KMS-11 (cell line): ENCODE measurements at regions not wholly inside any gene's neighbourhood (a gene's known extent, or its start where the extent isn't known, plus 50 kb on each side); places are given as distances from the start of the nearest gene placed in this dataset.
"Not testable (repeated sequence)": the region's sequence is repeated elsewhere in the genome, so short reads cannot be mapped to it uniquely, and the experiment has no call there.

Experiments used
- H2AFZ ChIP-seq: fragments of 200-600 bp; sonication (generic); 2 replicates; pipeline ENCODE4 v1.6.1; 2016; ENCODE audit warnings: antibody characterized with exemption, mixed run types, low read depth
- H3K27ac ChIP-seq: fragments of 200-600 bp; sonication (generic); 2 replicates; pipeline ENCODE4 v1.6.1; 2016; ENCODE audit warnings: mild to moderate bottlenecking, mixed run types
- H3K27me3 ChIP-seq: fragments of 200-600 bp; sonication (generic); 2 replicates; pipeline ENCODE4 v1.6.1; 2017; ENCODE audit warnings: mild to moderate bottlenecking, low read depth, mixed run types, moderate library complexity; ENCODE audit not compliant: insufficient read depth
- H3K36me3 ChIP-seq: fragments of 200-600 bp; sonication (generic); 2 replicates; pipeline ENCODE4 v1.6.1; 2017; ENCODE audit warnings: mild to moderate bottlenecking, mixed run types; ENCODE audit not compliant: insufficient read depth
- H3K4me1 ChIP-seq: fragments of 200-600 bp; sonication (generic); 2 replicates; pipeline ENCODE4 v1.6.1; 2016; ENCODE audit warnings: mild to moderate bottlenecking, low read depth, mixed run types; ENCODE audit not compliant: poor library complexity, severe bottlenecking
- H3K4me2 ChIP-seq: fragments of 200-600 bp; sonication (generic); 2 replicates; pipeline ENCODE4 v1.7.0; 2016; ENCODE audit warnings: mild to moderate bottlenecking, mixed run types
- H3K4me3 ChIP-seq: fragments of 200-600 bp; sonication (generic); IDR thresholded peaks from 2 replicates; pipeline ENCODE4 v1.6.1; 2017; ENCODE audit warnings: low read depth, low read length, mixed read lengths; ENCODE audit not compliant: insufficient read depth
- H3K79me2 ChIP-seq: fragments of 200-600 bp; sonication (generic); 2 replicates; pipeline ENCODE4 v1.6.1; 2016; ENCODE audit warnings: low read depth, mixed run types; ENCODE audit not compliant: insufficient read depth
- H3K9ac ChIP-seq: fragments of 200-600 bp; sonication (generic); 2 replicates; pipeline ENCODE4 v1.6.1; 2016; ENCODE audit warnings: mild to moderate bottlenecking, mixed run types
- H4K20me1 ChIP-seq: fragments of 200-600 bp; sonication (generic); 2 replicates; pipeline ENCODE4 v1.6.1; 2016; ENCODE audit warnings: mild to moderate bottlenecking, mixed run types; ENCODE audit not compliant: insufficient read depth
- TF ChIP-seq, protein P1 (sequence below): fragments of 200-600 bp; sonication (generic); conservative IDR thresholded peaks from 2 replicates; pipeline ENCODE4 v1.6.1; 2017; ENCODE audit warnings: low read depth, mild to moderate bottlenecking, antibody characterized with exemption, low read length, moderate library complexity, mixed read lengths

- no peak overlapping the region for H3K4me2 ChIP-seq
- no peaks in the 10 kb centered on the region for H3K36me3 ChIP-seq
- peaks cover 6% of the 10 kb centered on the region for H3K4me1 ChIP-seq
- H3K9ac ChIP-seq: no peak overlapping the region
- H4K20me1 ChIP-seq: peaks cover 3% of the 10 kb centered on the region; the same call in 1 of the 2 replicates
- TF ChIP-seq, protein P1, sequence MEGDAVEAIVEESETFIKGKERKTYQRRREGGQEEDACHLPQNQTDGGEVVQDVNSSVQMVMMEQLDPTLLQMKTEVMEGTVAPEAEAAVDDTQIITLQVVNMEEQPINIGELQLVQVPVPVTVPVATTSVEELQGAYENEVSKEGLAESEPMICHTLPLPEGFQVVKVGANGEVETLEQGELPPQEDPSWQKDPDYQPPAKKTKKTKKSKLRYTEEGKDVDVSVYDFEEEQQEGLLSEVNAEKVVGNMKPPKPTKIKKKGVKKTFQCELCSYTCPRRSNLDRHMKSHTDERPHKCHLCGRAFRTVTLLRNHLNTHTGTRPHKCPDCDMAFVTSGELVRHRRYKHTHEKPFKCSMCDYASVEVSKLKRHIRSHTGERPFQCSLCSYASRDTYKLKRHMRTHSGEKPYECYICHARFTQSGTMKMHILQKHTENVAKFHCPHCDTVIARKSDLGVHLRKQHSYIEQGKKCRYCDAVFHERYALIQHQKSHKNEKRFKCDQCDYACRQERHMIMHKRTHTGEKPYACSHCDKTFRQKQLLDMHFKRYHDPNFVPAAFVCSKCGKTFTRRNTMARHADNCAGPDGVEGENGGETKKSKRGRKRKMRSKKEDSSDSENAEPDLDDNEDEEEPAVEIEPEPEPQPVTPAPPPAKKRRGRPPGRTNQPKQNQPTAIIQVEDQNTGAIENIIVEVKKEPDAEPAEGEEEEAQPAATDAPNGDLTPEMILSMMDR: no peak
- H3K27me3 ChIP-seq: no peaks in the 10 kb centered on the region
- H3K4me3 ChIP-seq: no peak overlapping the region
- H2AFZ ChIP-seq: no peak overlapping the region
- no peak overlapping the region for H3K27ac ChIP-seq
- H3K79me2 ChIP-seq: peaks cover 47% of the 10 kb centered on the region; the same call in 1 of the 2 replicates
Observed at GRCh38 chr18:46222093-46222492, 117.9 kb downstream of the HAUS1 start.

DNA sequence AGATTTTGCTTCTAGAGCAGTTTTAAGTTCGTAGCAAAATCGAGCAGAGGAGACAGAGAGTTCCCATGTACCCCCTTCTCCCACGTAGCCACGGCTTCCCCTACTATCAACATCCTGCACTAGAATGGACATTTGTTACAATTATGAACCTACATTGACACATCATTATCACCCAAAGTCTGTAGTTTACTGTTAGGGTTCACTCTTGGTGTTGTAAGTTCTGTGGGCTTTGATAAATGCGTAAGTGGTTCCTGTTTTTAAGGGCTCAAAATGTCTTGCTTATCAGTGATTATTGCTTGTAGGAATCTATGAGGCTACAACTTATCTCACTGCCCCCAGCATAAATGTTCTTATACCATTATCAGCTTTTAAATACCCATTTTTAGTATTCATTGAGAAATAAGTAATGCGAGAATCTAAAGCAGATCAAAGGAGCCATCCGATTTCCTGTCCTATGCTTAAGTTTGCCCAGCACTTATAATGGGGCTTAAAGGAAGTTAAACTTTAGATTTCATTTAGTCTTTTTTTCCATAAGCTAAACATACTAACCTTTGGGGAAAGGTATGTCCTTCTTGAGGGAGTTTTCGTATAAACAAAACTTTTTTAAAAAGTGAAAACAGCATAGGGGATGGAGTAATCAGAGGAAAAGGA, 118.7 kb downstream of the HAUS1 start:
- peaks cover 6% of the 10 kb centered on the region for H3K4me1 ChIP-seq
- no peak overlapping the region for H3K4me3 ChIP-seq
- no peak overlapping the region for H3K9ac ChIP-seq
- H3K4me2 ChIP-seq: no peak overlapping the region
- no peaks in the 10 kb centered on the region for H3K36me3 ChIP-seq
- H2AFZ ChIP-seq: no peak overlapping the region
- peaks cover 50% of the 10 kb centered on the region; the same call in 1 of the 2 replicates for H3K79me2 ChIP-seq
- TF ChIP-seq, protein P1: no peak
- peaks cover 3% of the 10 kb centered on the region; the same call in 1 of the 2 replicates for H4K20me1 ChIP-seq
- no peaks in the 10 kb centered on the region for H3K27me3 ChIP-seq
- H3K27ac ChIP-seq: no peak overlapping the region

DNA sequence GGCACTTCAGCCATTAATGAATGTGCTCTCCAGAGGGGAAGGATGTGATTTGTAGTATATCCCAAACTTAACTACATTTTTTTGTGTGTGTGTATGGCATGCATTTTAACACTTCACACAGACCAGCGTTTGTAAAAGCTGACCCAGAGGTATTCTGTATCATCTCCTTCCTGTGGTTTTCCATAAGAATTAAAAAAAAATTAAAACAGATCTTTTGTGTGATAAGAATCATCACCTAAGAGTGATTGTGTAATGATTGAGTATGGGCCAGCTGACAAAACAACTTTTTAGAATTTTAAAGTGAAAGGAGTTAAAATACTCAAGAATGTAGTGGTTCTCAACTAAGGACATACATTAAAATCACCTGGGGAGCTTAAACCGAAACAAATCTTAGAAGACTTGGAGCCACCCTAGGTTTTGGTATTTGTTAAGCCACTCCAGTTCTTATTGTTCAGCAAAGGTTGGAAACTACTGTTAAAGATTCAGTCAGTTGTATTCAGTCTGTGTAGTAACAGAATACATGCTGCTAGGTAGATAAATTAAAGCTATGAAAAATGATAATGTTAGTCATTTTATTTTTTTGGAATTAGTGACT, 120.1 kb downstream of the HAUS1 start:
- H3K4me1 ChIP-seq: peaks cover 6% of the 10 kb centered on the region
- H3K4me3 ChIP-seq: no peak overlapping the region
- H2AFZ ChIP-seq: no peak overlapping the region
- no peak overlapping the region for H3K27ac ChIP-seq
- no peak overlapping the region for H3K4me2 ChIP-seq
- H3K36me3 ChIP-seq: no peaks in the 10 kb centered on the region
- H3K79me2 ChIP-seq: peaks cover 54% of the 10 kb centered on the region; the same call in 1 of the 2 replicates
- TF ChIP-seq, protein P1: no peak
- H4K20me1 ChIP-seq: peaks cover 3% of the 10 kb centered on the region; the same call in 1 of the 2 replicates
- no peaks in the 10 kb centered on the region for H3K27me3 ChIP-seq
- H3K9ac ChIP-seq: no peak overlapping the region

GRCh38 chr18:46226461-46226860, 122.3 kb downstream of the HAUS1 start:
- Histone ChIP-seq H3K4me3 (no peak overlapping the region), H4K20me1 (no peaks in the 10 kb centered on the region; the same call in 1 of the 2 replicates), H3K9ac (no peak overlapping the region), H3K79me2 (peaks cover 46% of the 10 kb centered on the region; the same call in 1 of the 2 replicates), H3K4me2 (no peak overlapping the region), H2AFZ (no peak overlapping the region), H3K36me3 (no peaks in the 10 kb centered on the region), H3K4me1 (peaks cover 6% of the 10 kb centered on the region), H3K27me3 (no peaks in the 10 kb centered on the region), H3K27ac (no peak overlapping the region)
- TF ChIP-seq, protein P1: no peak

DNA sequence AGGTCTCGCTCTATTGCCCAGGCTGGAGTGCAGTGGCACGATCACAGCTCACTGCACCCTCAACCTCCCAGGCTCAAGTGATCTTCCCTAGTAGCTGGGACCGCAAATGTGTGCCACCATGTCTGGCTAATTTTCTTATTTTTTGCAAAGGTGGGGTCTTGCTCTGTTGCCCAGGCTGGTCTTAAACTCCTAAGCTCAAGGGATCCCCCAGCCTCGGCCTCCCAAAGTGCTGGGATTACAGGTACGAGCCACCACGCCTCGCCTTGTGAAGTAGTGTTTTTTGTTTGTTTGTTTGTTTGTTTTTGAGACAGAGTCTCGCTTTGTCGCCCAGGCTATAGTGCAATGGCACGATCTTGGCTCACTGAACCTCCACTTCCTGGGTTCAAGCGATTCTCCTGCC, 125.5 kb downstream of the HAUS1 start:
- H3K4me1 ChIP-seq, H3K36me3 ChIP-seq, H2AFZ ChIP-seq, H3K4me2 ChIP-seq, H4K20me1 ChIP-seq, H3K27ac ChIP-seq, H3K4me3 ChIP-seq, H3K27me3 ChIP-seq, H3K9ac ChIP-seq: not testable (repeated sequence)
- H3K79me2 ChIP-seq: peaks cover 34% of the 10 kb centered on the region; the same call in 1 of the 2 replicates
